Activated T-helper 1 cell treated with anti-CD3 and anti-CD28 coated beads, Interleukin-12 subunit alpha, Interleukin-12 subunit beta, Interleukin-2, Interleukin-4 antibody, amounts not matched to agents 30 ng/mL and 10 ng/mL and 1 ng/mL, durations not matched to agents 14 hours and 24 hours and 36 hours (primary cell): ENCODE measurements at regions not wholly inside any gene's neighbourhood (a gene's known extent, or its start where the extent isn't known, plus 50 kb on each side); places are given as distances from the start of the nearest gene placed in this dataset.

Experiments
- DNase-seq: peaks from one replicate; pipeline ENCODE4 v3.0.0; 2021; ENCODE audit warnings: low spot score
- H3K27ac Mint-ChIP-seq: one replicate; pipeline ENCODE4 v1.8.0; 2021; ENCODE audit warnings: mild to moderate bottlenecking, mixed read lengths
- H3K27me3 Mint-ChIP-seq: one replicate; pipeline ENCODE4 v1.8.0; 2022; ENCODE audit warnings: mild to moderate bottlenecking, moderate library complexity, mixed read lengths; ENCODE audit not compliant: insufficient read depth
- H3K36me3 Mint-ChIP-seq: one replicate; pipeline ENCODE4 v1.8.0; 2021; ENCODE audit warnings: low read depth, mixed read lengths
- H3K4me1 Mint-ChIP-seq: one replicate; pipeline ENCODE4 v1.8.0; 2021; ENCODE audit warnings: low read depth, mixed read lengths
- H3K4me3 Mint-ChIP-seq: one replicate; pipeline ENCODE4 v1.8.0; 2021; ENCODE audit warnings: mild to moderate bottlenecking, moderate library complexity, mixed read lengths
- H3K9me3 Mint-ChIP-seq: one replicate; pipeline ENCODE4 v1.8.0; 2021; ENCODE audit warnings: mixed read lengths
- intact Hi-C: fragments of 100-400 bp; cut with micrococcal nuclease; formaldehyde crosslinking; loops from one replicate; pipeline ENCODE4 v1.15.1; 2024

DNA sequence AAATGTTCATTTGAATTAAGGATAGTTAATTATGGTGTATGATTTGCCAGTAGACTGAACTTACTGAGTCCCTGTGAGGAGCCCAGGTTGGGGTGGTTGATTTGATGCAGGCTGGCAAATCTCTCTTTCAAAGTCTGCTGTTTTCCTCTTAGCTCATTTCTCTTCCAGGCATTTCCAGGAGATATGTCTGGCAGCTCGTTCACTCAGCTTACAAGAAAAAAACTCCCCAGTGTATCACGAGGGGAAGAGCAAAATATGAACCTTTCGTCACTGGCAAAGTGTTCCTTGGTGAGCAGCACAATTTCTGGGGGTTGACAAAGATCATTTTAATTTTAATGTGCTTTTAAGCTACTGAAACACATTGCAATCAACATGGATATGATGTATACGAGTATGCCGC is 244.2 kb downstream of the CBLL2 start:
- H3K4me3 Mint-ChIP-seq, result no peak overlapping the region
- no peaks in the 10 kb centered on the region for H3K9me3 Mint-ChIP-seq
- DNase-seq, result no peak
- H3K4me1 Mint-ChIP-seq, result no peaks in the 10 kb centered on the region
- no peak overlapping the region for H3K27ac Mint-ChIP-seq
- no peaks in the 10 kb centered on the region for H3K27me3 Mint-ChIP-seq
- no peaks in the 10 kb centered on the region for H3K36me3 Mint-ChIP-seq
- intact Hi-C loops, result no loop called here

DNA sequence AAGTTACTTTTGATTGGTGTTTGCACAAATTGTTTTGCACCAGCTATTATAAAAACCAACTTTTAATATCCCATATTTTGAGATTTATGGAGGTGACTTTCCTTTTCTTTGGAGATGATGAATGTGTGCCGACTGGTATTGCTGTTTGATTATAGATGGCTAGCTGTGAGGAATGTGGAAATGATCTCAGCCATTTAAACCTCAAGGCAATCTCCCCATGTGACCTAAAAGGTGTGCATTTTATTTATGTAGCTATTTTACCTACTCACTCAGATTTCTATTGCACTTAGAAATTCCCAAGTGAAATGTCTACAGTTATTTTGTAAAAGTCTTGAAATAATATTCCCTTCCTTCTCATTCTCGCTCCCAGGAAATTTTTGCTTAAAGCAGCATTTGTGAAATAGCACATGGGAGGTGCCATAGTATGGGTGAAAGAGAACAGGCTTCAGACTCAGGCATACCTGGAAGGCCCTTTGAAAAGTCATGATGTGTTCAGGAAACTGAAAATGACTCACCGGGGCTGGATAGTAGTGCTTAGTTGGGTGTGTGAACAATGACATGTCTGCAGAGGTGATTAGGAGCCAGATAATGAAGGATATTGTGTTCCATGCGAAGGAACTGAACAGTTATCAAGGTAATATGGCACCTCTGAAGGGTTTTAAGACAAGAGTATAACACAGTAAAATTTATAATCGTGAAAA is 247.6 kb downstream of the CBLL2 start:
- Mint-ChIP-seq H3K27me3 (no peaks in the 10 kb centered on the region), H3K4me3 (no peak overlapping the region), H3K36me3 (no peaks in the 10 kb centered on the region), H3K27ac (no peak overlapping the region), H3K9me3 (no peaks in the 10 kb centered on the region), H3K4me1 (no peaks in the 10 kb centered on the region)
- intact Hi-C loops, result no loop called here
- DNase-seq, result no peak

- H3K4me3 Mint-ChIP-seq, result no peak overlapping the region
- no peaks in the 10 kb centered on the region for H3K9me3 Mint-ChIP-seq
- no peaks in the 10 kb centered on the region for H3K4me1 Mint-ChIP-seq
- intact Hi-C loops, result no loop called here
- H3K36me3 Mint-ChIP-seq, result no peaks in the 10 kb centered on the region
- H3K27ac Mint-ChIP-seq, result no peak overlapping the region
- no peak for DNase-seq
- no peaks in the 10 kb centered on the region for H3K27me3 Mint-ChIP-seq
These were observed 253.6 kb downstream of the CBLL2 start for GRCh38 chrX:22526339-22526738.

GRCh38 chrX:22527302-22527701 is 254.6 kb downstream of the CBLL2 start:
- H3K4me1 Mint-ChIP-seq, result no peaks in the 10 kb centered on the region
- H3K27ac Mint-ChIP-seq, result no peak overlapping the region
- H3K4me3 Mint-ChIP-seq, result no peak overlapping the region
- no peak for DNase-seq
- no peaks in the 10 kb centered on the region for H3K27me3 Mint-ChIP-seq
- H3K9me3 Mint-ChIP-seq, result no peaks in the 10 kb centered on the region
- no peaks in the 10 kb centered on the region for H3K36me3 Mint-ChIP-seq
- intact Hi-C loops, result no loop called here

- Mint-ChIP-seq H3K4me3 (no peak overlapping the region), H3K27me3 (no peaks in the 10 kb centered on the region), H3K27ac (no peak overlapping the region), H3K36me3 (no peaks in the 10 kb centered on the region), H3K9me3 (no peaks in the 10 kb centered on the region), H3K4me1 (no peaks in the 10 kb centered on the region)
- no peak for DNase-seq
- intact Hi-C loops, result no loop called here
These were observed 261.2 kb downstream of the CBLL2 start for GRCh38 chrX:22533898-22534297.

- intact Hi-C loops, result no loop called here
- no peak overlapping the region for H3K27ac Mint-ChIP-seq
- no peaks in the 10 kb centered on the region for H3K27me3 Mint-ChIP-seq
- no peaks in the 10 kb centered on the region for H3K4me1 Mint-ChIP-seq
- no peak for DNase-seq
- H3K9me3 Mint-ChIP-seq, result no peaks in the 10 kb centered on the region
- no peak overlapping the region for H3K4me3 Mint-ChIP-seq
- H3K36me3 Mint-ChIP-seq, result no peaks in the 10 kb centered on the region
These were observed 261.9 kb downstream of the CBLL2 start for GRCh38 chrX:22534643-22535042.

DNA sequence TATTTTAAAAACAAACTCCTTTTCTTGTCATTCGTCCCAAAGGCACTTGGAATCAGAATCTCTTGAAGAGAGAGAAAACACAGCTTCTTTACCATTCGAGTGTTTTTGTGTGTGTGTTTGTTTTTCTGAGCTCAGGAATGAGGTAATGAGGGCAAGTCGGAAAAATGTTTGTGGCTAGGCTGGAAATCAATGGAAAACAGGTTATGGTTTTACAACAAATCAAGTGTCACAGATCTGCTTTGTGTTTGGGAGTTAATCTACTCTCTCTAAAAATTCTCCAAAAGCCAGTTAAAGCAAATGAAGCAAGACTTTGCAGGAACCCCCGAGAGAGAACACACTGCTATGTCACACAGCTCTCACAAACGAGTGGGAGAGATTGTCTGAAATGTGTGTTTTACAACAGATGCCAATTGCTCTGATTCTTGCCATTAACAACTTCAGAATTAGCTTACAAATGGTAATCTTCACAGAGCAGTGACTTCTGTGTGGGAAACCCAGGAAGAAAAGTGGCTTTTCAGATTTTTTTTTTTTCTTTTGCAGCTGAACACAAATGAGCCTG is 264.1 kb downstream of the CBLL2 start:
- Mint-ChIP-seq H3K4me3 (no peak overlapping the region), H3K27ac (no peak overlapping the region), H3K4me1 (no peaks in the 10 kb centered on the region), H3K27me3 (no peaks in the 10 kb centered on the region), H3K9me3 (no peaks in the 10 kb centered on the region), H3K36me3 (no peaks in the 10 kb centered on the region)
- no peak for DNase-seq
- intact Hi-C loops, result no loop called here

- DNase-seq, result no peak
- Mint-ChIP-seq H3K27me3 (no peaks in the 10 kb centered on the region), H3K4me3 (no peak overlapping the region), H3K9me3 (peaks cover 6% of the 10 kb centered on the region), H3K27ac (no peak overlapping the region), H3K36me3 (no peaks in the 10 kb centered on the region), H3K4me1 (no peaks in the 10 kb centered on the region)
- intact Hi-C loops, result no loop called here
These were observed 265.9 kb downstream of the CBLL2 start for GRCh38 chrX:22538580-22538979.

- Mint-ChIP-seq H3K36me3 (no peaks in the 10 kb centered on the region), H3K27ac (no peak overlapping the region), H3K4me3 (no peak overlapping the region), H3K27me3 (no peaks in the 10 kb centered on the region), H3K9me3 (peaks cover 6% of the 10 kb centered on the region), H3K4me1 (no peaks in the 10 kb centered on the region)
- intact Hi-C loops, result no loop called here
- no peak for DNase-seq
These were observed 269.2 kb downstream of the CBLL2 start for GRCh38 chrX:22541926-22542325.

DNA sequence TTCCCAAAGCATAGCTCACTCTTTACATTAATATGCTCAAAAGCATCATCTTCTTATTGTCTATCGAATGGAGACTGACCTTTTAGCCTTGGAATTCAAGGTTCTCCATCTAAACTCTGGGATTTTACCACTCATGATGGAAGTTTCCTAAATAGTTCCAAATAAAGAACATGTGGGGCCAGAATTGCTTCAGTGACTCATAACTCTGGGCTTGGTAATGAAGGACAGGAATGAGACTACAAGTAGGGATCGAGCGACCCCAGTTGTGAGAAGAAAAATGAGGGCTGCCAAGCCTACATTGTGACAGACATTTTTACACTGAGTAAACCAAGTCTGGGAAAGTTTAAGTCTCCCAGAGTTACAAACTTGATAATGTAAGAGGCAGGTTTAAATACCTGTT is 269.9 kb downstream of the CBLL2 start:
- no peak for DNase-seq
- H3K4me3 Mint-ChIP-seq, result no peak overlapping the region
- no peaks in the 10 kb centered on the region for H3K4me1 Mint-ChIP-seq
- H3K27ac Mint-ChIP-seq, result no peak overlapping the region
- H3K27me3 Mint-ChIP-seq, result no peaks in the 10 kb centered on the region
- no peaks in the 10 kb centered on the region for H3K36me3 Mint-ChIP-seq
- intact Hi-C loops, result no loop called here
- peaks cover 6% of the 10 kb centered on the region for H3K9me3 Mint-ChIP-seq

DNA sequence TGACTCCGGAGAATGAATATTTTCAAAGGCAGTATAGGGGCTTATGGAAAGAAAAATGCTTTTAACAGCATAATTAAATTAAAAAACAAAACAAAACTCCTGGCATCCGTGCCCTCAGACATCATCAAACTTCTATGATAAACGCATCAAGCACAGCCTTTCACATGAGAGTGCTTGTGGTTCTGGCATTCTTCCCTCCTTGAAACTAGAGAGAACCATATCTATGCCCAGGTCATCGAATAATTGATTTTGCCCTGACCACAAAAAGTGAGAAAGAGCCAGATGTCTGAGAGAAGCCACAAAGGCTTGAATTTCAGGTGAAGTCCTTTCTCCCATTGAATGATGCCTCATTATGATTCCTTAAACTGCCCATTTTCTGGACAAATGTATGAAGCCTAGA is 286.8 kb downstream of the CBLL2 start:
- Mint-ChIP-seq H3K36me3 (no peaks in the 10 kb centered on the region), H3K9me3 (no peaks in the 10 kb centered on the region), H3K4me3 (no peak overlapping the region), H3K27ac (no peak overlapping the region), H3K4me1 (no peaks in the 10 kb centered on the region), H3K27me3 (no peaks in the 10 kb centered on the region)
- intact Hi-C loops, result no loop called here
- DNase-seq, result no peak

DNA sequence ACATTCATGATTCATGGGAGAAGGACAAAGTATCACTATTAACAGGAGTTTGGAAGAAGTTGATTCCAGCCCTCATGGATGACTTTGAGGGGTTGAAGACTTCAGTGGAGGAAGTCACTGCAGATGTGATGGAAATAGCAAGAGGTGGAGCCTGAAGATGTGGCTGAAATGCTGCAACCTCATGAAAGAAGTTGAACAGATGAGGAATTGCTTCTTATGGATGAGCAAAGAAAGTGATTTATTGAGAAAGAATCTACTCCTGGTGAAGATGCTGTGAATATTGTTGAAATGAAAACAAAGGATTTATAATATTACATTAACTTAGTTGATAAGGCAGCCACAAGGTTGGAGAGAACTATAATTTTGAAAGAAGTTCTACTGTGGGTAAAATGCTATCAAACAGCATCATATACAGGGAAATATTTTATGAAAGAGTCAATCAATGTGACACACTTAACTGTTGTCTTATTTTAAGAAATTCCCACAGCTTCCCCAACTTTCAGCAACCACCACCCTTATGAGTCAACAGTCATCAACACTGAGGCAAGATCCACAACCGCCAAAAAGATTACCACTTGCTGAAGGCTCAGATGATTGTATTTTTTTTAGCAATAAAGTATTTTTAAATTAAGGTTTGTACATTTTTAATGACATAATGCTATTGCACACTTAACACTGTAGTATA is 302.6 kb downstream of the CBLL2 start:
- Mint-ChIP-seq H3K4me3 (no peak overlapping the region), H3K36me3 (no peaks in the 10 kb centered on the region), H3K27me3 (no peaks in the 10 kb centered on the region), H3K27ac (no peak overlapping the region), H3K4me1 (no peaks in the 10 kb centered on the region), H3K9me3 (no peaks in the 10 kb centered on the region)
- no peak for DNase-seq
- intact Hi-C loops, result no loop called here

DNA sequence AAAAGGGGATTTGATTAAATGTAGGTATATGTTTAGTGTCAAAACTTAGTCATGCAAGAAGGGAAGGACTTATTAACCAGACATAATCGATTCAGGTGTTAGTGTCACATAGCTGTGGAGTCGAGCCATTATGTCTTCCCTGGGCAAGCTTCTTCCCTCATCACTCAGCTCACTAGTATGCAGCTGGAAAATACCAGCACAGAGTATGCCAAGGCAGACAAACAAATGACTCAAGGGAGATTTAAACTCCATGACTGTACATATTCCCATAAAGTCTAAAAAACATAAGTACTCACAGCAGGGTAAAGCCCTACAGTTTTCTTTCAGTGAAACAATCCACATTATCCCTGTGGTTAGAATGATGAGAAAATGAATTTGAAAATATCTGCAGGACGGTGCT is 304.5 kb downstream of the CBLL2 start:
- no peak overlapping the region for H3K27ac Mint-ChIP-seq
- intact Hi-C loops, result no loop called here
- no peak overlapping the region for H3K4me3 Mint-ChIP-seq
- no peaks in the 10 kb centered on the region for H3K27me3 Mint-ChIP-seq
- H3K36me3 Mint-ChIP-seq, result no peaks in the 10 kb centered on the region
- H3K4me1 Mint-ChIP-seq, result no peaks in the 10 kb centered on the region
- no peak for DNase-seq
- no peaks in the 10 kb centered on the region for H3K9me3 Mint-ChIP-seq
